HG03064 (cell line): ENCODE measurements at regions not wholly inside any gene's neighbourhood (a gene's known extent, or its start where the extent isn't known, plus 50 kb on each side); places are given as distances from the start of the nearest gene placed in this dataset.

Experiments used
- ATAC-seq: cut with Tn5 transposase; IDR thresholded peaks from one replicate; pipeline ENCODE4 v1.9.1; 2021; ENCODE audit warnings: low read depth; ENCODE audit not compliant: unreplicated experiment

- ATAC-seq, result no peak
Observed at GRCh38 chr12:29073631-29074239, 75.3 kb upstream of the FAR2 start.

GRCh38 chr12:29081101-29081500, 68.0 kb upstream of the FAR2 start:
- no peak for ATAC-seq

DNA sequence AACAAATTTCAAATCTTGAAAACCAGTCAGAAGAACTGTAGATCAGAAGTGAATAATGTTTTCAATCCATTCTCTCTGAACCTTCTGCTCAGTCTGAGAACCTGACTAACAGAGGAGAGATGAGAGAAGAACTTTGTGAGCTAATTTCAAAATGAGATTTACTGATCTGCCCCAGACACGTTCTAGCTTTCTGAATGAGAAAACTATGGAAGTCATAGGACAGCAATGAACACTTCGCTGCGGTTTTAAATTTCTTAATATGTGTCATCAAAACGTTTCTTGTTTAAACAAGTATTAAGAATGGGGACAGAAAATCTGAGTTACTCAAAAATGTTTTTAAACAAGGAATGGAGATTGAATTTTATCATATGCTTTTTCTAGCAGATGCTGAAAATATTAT, 66.6 kb upstream of the FAR2 start:
- no peak for ATAC-seq

DNA sequence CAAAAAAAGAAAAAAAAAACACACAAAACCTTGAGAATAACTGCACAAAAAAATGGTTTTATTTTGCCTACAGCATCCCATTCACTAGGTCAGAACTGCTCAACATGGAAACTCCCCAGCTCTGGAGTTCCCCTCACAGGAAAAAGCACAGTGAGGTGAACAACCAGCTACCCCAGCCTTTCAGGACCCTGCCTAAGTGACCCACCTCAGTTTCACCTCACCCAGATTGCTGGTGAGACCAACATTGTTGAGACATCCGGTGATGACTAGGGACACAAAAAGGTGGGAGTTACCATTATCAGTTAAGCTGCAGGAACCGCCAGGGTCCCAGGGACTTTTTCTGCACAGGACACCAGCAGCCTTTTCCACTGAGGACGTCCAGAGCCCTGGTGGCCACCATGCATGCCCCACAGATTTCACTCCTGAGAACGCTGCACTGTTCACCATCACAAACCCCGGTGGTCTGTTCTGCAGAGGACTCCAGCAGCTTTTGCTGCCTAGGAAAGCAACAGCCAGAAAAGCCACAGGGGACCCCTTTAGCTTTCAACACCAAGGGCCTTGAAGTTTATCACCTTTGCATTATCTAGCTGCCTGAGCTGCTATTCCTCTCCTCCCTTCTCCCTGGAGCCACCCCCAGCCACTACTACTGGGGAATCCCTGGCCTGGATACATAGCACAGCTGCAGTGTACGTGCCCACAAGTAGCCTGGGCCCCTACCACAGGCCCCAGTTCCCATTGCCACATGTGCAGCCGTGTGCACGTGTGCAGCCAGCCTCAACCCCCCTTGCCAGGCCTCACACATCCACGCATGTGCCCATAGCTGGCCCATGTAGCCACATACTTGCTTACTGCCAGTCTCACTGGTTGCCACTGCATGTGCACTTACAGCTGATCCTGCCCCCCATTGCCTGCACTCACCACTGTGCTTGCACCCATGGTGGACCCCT, 62.5 kb upstream of the FAR2 start:
- ATAC-seq, result no peak

- no peak for ATAC-seq
Observed at GRCh38 chr12:29088611-29089219, 60.4 kb upstream of the FAR2 start.
